ENCODE measurements at regions not wholly inside any gene's neighbourhood (a gene's known extent, or its start where the extent isn't known, plus 50 kb on each side); places are given as distances from the start of the nearest gene placed in this dataset.

DNA sequence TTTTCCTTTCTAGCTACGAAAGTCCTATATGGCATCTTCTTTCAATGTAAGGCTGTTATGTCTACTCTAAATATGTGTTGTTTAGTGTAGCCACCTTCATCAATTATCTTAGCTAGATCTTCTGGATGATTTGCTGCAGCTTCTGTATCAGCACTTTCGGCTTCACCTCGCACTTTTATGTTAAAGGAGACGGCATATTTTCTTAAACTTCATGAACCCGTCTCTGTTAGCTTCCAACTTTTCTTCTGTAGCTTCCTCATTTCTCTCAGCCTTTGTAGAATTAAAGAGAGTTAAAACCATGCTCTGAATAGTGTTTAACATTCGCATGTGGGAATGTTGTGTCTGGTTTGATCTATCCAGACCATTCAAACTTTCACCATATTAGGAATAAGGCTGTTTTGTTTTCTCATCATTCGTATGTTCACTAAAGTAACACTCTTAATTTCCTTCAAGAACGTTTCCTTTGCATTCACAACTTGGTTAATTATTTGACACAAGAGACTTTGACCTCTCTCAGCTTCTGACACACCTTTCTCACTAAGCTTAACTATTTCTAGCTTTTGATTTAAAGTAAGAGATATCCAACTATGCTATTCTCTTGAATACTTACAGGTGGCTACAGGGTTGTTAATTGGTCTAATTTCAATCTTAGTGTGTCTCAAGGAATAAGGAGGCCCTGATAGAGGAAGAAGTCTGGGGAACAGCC, 476.8 kb downstream of the GABRG1 start:
- DNase-seq: no peak

DNA sequence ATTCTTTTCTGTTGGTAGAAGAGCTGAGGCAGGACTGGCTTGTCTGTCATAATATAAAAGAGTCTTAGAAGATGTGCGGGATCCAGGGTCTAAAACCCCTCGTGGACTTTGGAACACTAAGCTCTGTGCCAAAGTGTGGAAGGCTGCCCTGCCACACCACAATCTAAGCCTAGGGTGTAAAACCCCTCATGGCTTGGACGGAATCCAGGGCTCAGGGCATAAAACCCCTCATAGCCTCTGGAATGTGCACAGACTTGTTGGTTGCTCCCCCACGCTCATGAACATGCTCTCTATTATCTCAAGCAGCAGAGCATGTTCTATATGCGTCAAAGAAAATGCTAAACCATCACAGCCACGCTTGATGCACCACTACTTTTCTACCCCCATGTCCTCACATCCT, 483.6 kb downstream of the GABRG1 start:
- DNase-seq: no peak

DNA sequence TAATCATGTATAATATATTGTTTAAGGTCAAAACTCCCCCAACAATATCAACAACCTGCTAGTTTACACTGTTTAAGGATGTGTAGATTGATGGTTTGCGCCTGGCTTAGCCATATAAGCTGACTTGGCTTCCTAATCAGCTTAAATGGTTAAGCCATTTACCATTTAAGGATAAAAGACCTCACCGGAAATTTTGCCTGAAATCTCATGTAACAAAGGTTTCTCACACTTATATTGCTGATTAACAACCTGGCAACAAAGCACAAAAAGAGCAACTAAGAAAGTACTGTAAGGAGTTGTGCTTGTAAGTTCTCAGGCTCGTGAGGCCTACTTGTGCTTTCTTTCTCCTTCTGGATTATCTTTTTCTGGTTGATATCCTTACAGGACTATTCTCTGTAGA, 485.2 kb downstream of the GABRG1 start:
- no peak for DNase-seq

DNA sequence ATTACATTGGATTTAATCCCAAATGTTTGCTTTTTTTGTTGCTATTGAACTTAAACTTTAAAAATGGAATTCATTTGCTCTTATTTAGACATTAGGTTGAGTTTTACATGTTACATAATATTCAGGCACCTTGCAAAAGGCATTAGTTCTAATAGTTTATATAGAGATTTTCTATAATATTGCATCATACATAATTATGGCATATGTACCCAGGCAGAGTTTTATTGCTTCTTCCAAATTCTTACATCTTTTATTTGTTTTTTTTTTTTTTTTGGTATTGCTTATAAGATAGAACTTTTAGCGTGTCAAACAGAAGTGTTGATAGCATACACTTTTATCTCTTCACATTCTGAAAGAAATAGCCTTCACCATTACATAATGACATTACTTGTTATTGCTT, 487.7 kb downstream of the GABRG1 start:
- DNase-seq: no peak

DNA sequence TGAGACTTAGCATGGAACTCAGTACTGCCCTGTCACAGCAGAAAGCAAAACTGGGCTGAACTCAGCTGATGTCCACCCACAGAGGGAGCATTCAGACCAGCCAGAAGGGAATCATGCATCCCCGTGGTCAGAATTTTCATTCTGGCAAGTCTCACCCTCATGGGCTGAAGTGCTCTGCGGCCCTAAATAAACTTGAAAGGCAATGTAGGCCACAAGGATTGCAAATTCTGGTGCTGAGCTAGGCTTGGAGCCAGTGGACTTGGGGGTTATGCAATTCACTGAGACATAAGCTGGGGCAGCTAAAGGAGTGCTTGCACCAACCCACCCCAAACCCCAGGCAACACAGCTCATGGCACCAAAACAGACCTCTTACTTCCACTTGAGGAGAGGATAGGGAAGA, 494.1 kb downstream of the GABRG1 start:
- peak in 33 of 56 donors; percentile 2 to 70 (median 26) for DNase-seq

GRCh38 chr4:45621971-45622370, 501.9 kb downstream of the GABRG1 start:
- DNase-seq: no peak

DNA sequence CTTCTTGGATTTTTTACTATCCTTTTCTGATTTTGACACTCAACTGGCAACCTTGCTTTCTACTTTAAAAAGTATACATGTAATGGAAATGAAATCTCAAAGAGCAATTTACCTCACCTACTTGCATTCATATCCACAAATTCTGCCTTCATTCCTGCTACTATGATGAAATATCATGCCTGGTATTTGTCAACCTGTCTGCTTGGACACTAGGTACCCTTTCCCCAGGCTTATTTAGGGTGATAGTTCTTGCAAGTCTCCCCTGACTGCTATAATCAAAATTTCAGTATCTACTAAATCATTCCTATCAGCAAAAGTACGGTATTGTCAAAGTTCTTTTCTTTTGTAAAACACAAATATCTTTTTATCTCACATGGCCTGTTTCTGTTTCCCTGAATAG, 503.0 kb downstream of the GABRG1 start:
- no peak for DNase-seq

DNA sequence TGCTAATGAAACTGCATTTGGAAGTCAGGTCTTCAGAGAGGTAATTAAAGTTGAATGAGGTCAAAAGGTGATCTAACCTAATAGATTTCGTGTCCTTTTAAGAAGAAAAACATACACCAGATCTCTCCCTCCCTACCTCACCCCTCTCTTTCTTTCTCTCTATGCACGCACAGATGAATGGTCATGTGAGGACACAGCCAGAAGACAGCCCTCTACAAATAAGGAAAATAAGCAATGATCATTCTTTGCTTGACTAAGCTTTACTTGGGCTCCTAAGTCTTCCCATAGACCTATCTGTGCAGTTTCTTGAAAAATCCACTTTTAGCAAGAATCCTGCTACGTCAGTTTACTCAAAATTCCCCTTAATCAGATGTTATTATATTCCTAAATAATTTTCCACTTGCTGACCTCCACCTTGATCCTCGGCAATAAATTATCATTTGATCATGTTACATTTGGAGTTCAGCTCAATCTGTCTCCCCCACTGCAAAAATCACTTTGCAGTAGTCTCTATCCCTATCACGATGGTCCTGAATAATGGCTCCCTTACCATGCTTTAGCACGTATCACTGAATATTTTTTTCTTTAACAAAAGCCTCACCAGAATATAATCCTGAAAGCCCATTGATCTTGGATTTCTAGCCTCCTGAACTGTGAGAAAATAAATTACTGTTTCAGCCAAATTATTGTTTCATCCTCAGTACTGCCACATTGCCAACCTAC, 527.3 kb downstream of the GABRG1 start:
- DNase-seq: no peak

GRCh38 chr4:45580334-45580733, 543.5 kb downstream of the GABRG1 start:
- no peak for DNase-seq

- no peak for DNase-seq
Observed at GRCh38 chr4:45578874-45579273, 545.0 kb downstream of the GABRG1 start.

DNA sequence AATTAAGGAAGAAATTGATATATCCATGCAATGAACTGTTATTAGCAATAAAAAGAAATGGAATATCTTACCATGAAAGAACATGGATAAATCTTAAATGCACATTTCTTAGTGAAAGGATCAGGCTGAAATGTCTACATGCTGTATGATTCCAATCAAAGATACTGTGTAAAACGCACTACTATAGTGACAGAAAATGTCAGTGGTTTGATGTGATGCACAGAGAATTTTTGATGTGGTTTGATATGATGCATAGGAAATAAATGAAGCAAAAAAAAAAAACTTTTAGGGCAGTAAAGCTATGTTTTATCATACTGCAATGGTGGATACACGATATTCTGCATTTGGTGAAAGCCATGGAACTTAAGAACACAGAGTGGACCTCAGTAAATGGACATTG, 547.6 kb downstream of the GABRG1 start:
- no peak for DNase-seq

GRCh38 chr4:45569619-45570018, 554.2 kb downstream of the GABRG1 start:
- no peak for DNase-seq

GRCh38 chr4:45568694-45569093, 555.2 kb downstream of the GABRG1 start:
- DNase-seq: no peak

DNA sequence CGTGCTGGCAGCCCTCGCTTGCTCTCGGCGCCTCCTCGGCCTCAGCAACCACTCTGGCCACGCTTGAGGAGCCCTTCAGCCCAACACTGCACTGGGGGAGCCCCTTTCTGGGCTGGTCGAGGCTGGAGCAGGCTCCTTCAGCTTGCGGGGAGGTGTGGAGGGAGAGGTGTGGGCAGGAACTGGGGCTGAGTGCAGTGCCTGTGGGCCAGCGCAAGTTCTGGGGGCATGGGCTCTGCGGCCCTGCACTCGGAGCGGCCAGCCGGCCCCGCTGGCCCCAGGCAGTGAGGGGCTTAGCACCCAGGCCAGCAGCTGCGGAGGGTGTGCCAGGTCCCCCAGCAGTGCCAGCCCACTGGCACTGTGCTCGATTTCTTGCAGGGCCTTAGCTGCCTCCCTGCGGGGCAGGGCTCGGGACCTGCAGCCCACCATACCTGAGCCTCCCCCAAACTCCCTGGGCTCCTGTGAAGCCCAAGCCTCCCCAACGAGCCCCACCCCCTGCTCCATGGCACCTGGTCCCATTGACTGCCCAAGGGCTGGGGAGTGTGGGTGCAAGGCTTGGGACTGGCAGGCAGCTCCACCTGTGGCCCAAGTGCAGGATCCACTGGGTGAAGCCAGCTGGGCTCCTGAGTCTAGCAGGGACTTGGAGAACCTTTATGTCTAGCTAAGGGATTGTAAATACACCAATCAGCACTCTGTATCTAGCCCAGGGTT, 556.8 kb downstream of the GABRG1 start:
- no peak for DNase-seq

DNA sequence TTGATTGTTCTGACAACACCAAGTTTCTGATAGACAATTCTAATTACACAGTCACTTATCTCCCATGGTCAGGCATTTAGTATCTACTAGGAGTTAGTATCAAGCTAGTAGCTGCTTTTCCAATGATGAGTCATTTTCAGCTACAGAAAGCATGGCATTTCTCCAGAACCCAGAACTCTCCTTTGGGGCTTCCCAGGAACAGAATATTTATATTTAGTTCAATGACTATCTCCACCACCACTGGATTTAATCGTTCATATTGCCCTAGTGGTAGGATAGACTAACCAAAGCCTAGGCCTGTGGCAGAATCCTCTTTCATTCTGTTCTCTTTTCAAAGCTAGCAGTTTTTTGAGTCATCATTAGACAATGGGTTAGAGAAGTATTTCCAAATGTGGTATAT, 569.4 kb downstream of the GABRG1 start:
- DNase-seq: no peak

- DNase-seq: no peak
Observed at GRCh38 chr4:45550766-45551366, 573.0 kb downstream of the GABRG1 start.

DNA sequence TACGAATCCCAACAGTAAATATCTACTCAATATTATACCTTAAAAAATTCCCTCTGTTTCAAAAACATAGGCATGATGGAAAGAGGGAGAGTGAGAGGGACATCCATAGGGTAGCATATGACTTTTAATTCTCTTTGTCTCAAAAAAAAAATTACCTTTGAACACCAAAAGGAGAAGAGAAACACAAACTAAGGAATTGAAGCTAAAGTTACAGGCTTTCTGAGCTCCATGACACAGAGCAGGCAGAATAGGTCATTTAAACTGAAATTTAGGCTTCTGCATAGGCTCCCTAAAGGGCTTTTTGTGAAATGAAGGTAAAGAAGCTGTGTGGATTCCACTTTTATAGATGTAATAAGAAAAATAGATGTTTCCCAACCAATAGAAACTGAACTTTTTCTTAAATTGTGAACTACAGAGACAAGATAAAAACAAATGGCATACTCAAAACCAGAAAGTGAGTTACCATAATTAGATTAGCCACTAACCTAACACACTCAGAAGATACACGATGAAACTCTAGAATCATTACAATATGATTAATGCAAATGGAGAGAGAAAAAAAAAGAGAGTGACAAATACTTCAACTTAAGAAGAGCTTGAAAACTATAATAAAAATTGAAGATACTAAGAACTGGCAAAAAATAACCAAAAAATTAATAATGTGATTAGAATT, 584.6 kb downstream of the GABRG1 start:
- DNase-seq: no peak

DNA sequence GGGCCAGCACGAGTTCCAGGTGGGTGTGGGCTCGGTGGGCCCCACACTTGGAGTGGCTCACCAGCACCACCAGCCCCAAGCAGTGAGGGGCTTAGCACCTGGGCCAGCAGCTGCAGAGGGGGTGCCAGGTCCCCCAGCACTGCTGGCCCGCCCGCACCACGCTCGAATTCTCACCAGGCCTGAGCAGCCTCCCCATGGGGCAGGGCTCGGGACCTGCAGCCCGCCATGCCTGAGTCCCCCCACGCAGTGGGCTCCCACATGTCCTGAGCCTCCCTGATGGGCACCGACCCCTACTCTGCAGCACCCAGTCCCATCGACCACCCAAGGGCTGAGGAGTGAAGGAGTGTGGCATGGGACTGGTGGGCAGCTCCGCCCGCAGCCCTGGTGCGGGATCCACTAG, 593.4 kb downstream of the GABRG1 start:
- no peak for DNase-seq

DNA sequence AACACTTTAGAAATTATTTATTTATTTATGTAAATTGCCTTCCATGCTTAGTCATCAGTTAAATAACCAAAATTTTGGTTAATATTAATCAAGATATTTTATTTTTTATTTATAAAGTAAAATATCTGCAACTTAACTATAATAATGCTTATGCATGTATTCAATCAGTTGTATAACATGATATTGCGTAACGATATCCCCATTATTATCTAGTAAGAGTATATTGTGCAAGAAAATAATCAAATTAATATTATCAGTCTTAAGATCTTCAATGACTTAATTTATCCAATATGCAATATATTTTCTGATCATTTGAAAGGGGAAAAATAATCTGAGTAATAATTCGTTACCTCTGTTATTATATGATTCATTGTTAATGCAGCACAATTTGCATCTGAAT, 596.7 kb downstream of the GABRG1 start:
- DNase-seq: no peak

DNA sequence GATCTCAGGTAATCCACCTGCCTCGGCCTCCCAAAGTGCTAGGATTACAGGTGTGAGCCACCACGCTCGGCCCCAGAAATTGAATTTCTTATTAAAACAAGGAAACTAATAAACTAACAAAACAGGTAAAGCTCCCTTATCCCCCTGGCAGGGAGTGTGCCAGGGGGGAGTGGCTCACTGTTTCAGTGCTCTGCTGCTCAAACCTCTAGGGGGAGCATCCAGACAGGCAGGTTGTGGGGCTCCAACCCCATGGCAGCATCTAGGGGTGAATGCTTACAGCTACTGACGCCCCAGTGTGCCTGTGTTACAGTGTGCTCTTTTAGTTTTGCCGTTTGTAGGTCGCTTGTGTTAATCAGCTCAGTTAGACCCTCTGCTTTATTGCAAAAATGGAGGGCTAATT, 605.0 kb downstream of the GABRG1 start:
- no peak for DNase-seq

DNA sequence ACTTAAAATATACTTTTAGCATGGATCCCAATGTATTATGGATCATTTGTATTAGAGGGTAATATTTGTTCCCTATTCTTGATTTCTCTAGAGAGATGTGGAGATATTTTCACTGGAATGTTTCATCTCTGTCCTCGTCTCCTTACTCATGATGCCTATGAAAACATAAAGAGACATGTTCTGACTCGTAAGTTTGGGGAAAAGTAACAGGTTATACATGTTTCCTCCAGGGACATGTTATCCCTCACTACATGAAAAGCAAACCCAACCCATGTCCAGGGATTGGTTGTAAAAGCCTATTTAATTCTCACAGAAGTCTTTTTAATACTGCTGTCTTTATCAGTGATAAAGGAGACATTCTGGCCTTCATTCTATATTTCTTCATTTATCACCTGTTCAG, 621.4 kb downstream of the GABRG1 start:
- DNase-seq: no peak

DNA sequence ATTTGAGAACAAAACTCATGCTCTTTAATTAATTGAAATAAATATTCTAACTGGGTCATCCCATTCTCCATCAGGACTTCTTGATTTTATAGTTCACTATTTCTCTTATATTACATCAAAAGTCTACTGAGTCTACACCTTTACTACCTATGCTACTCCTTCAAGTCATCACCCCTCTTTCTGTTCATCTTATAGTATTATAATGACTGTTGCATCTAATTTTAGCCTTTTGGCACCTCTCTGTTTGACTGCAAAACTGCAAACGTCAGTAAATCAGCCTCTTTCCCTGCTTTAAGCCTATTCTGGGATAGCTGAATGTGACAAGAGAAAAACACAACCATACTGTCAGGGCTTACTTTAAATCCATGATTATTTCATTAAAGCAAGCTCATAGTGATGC, 639.1 kb downstream of the GABRG1 start:
- no peak for DNase-seq

Measured in amygdala (tissue), 56 donors.